HEK293 (cell line): ENCODE measurements at regions not wholly inside any gene's neighbourhood (a gene's known extent, or its start where the extent isn't known, plus 50 kb on each side); places are given as distances from the start of the nearest gene placed in this dataset.

Experiments
- CTCF ChIA-PET: fragments of 350-600 bp; formaldehyde crosslinking; extraction: SDS; loops from one replicate; lab custom pipeline; 2021; ENCODE audit warnings: antibody characterized with exemption; lab: Yijun Ruan, JAX
- POLR2A ChIA-PET: fragments of 300-600 bp; formaldehyde crosslinking; extraction: SDS; loops from one replicate; lab custom pipeline; 2020; ENCODE audit warnings: antibody characterized with exemption, inconsistent platforms; lab: Yijun Ruan, JAX
- H3K27ac ChIP-seq: fragments of 200-500 bp; sonication (Bioruptor generic); 2 replicates; pipeline ENCODE4 v1.5.1; 2014; ENCODE audit warnings: low read depth, low read length, control low read depth, inconsistent platforms; ENCODE audit errors: extremely low read depth
- H3K36me3 ChIP-seq, 2 experiments: fragments of 200-500 bp in 1 of 2; sonication (Bioruptor generic) in 1 of 2; 1 replicate in 1 of 2; 2 replicates in 1 of 2; pipeline ENCODE4 v1.5.1; 2014 to 2017; ENCODE audit warnings: inconsistent platforms in 2 of 2, low read length in 2 of 2; ENCODE audit not compliant: control insufficient read depth in 2 of 2, insufficient read depth in 1 of 2
- H3K4me1 ChIP-seq: fragments of 200-500 bp; sonication (Bioruptor generic); 2 replicates; pipeline ENCODE4 v1.5.1; 2014; ENCODE audit warnings: mild to moderate bottlenecking, low read length, inconsistent platforms; ENCODE audit not compliant: control insufficient read depth, insufficient read depth
- H3K4me3 ChIP-seq: 2 replicates; pipeline ENCODE4 v1.5.1; 2011; ENCODE audit warnings: low read depth, mild to moderate bottlenecking, control low read depth, low read length, moderate library complexity
- H3K9me3 ChIP-seq: fragments of 200-500 bp; sonication (Bioruptor generic); 2 replicates; pipeline ENCODE4 v1.5.1; 2014; ENCODE audit warnings: low read depth, low read length, inconsistent platforms; ENCODE audit not compliant: control insufficient read depth, insufficient read depth
- BCL11B ChIP-seq: fragments of 450-650 bp; formaldehyde crosslinking; IDR thresholded peaks from 2 replicates; pipeline ENCODE4 v1.5.1; 2016; ENCODE audit warnings: low read depth, missing biosample characterization, missing genetic modification characterization
- GLIS2 ChIP-seq: fragments of 450-650 bp; formaldehyde crosslinking; IDR thresholded peaks from 2 replicates; pipeline ENCODE4 v1.5.1; 2016; ENCODE audit warnings: missing biosample characterization, missing genetic modification characterization
- HOXA7 ChIP-seq: sonication (generic); formaldehyde crosslinking; IDR thresholded peaks from 2 replicates; pipeline ENCODE4 v1.8.1; 2022; ENCODE audit warnings: missing genetic modification reagents, borderline replicate concordance
- HOXD13 ChIP-seq: sonication (generic); formaldehyde crosslinking; IDR thresholded peaks from 2 replicates; pipeline ENCODE4 v1.8.0; 2022; ENCODE audit warnings: missing genetic modification reagents, borderline replicate concordance
- PRDM4 ChIP-seq: fragments of 450-650 bp; formaldehyde crosslinking; IDR thresholded peaks from 2 replicates; pipeline ENCODE4 v1.5.1; 2017; ENCODE audit warnings: missing biosample characterization, missing genetic modification characterization
- WT1 ChIP-seq: fragments of 450-650 bp; formaldehyde crosslinking; IDR thresholded peaks from 2 replicates; pipeline ENCODE4 v1.5.1; 2016; ENCODE audit warnings: missing biosample characterization, missing genetic modification characterization
- YY1 ChIP-seq: fragments of 450-650 bp; formaldehyde crosslinking; IDR thresholded peaks from 2 replicates; pipeline ENCODE4 v1.5.1; 2018; ENCODE audit warnings: missing biosample characterization, missing genetic modification characterization
- ZBTB17 ChIP-seq: fragments of 450-650 bp; formaldehyde crosslinking; IDR thresholded peaks from 2 replicates; pipeline ENCODE4 v1.5.1; 2016; ENCODE audit warnings: missing biosample characterization, missing genetic modification characterization
- ZIC2 ChIP-seq: fragments of 450-650 bp; formaldehyde crosslinking; IDR thresholded peaks from 2 replicates; pipeline ENCODE4 v1.5.1; 2016; ENCODE audit warnings: missing biosample characterization, missing genetic modification characterization
- ZNF132 ChIP-seq: fragments of 450-650 bp; formaldehyde crosslinking; IDR thresholded peaks from 2 replicates; pipeline ENCODE4 v1.5.1; 2017; ENCODE audit warnings: missing biosample characterization, missing genetic modification characterization, borderline replicate concordance
- ZNF133 ChIP-seq: fragments of 450-650 bp; formaldehyde crosslinking; IDR thresholded peaks from 2 replicates; pipeline ENCODE4 v1.5.1; 2016; ENCODE audit warnings: missing biosample characterization, missing genetic modification characterization
- ZNF223 ChIP-seq: fragments of 450-650 bp; formaldehyde crosslinking; IDR thresholded peaks from 2 replicates; pipeline ENCODE4 v1.5.1; 2016; ENCODE audit warnings: missing biosample characterization, missing genetic modification characterization
- ZNF248 ChIP-seq: fragments of 450-650 bp; formaldehyde crosslinking; IDR thresholded peaks from 2 replicates; pipeline ENCODE4 v1.5.1; 2017; ENCODE audit warnings: missing biosample characterization, missing genetic modification characterization
- ZNF324 ChIP-seq: fragments of 450-650 bp; formaldehyde crosslinking; IDR thresholded peaks from 2 replicates; pipeline ENCODE4 v1.5.1; 2016; ENCODE audit warnings: missing biosample characterization, missing genetic modification characterization
- ZNF416 ChIP-seq: fragments of 450-650 bp; formaldehyde crosslinking; IDR thresholded peaks from 2 replicates; pipeline ENCODE4 v1.5.1; 2016; ENCODE audit warnings: missing biosample characterization, missing genetic modification characterization
- ZNF639 ChIP-seq: fragments of 450-650 bp; formaldehyde crosslinking; IDR thresholded peaks from 2 replicates; pipeline ENCODE4 v1.5.1; 2016; ENCODE audit warnings: missing biosample characterization, missing genetic modification characterization
- ZNF664 ChIP-seq: fragments of 450-650 bp; formaldehyde crosslinking; IDR thresholded peaks from 2 replicates; pipeline ENCODE4 v1.5.1; 2016; ENCODE audit warnings: missing biosample characterization, missing genetic modification characterization
- ZNF785 ChIP-seq: fragments of 450-650 bp; formaldehyde crosslinking; IDR thresholded peaks from 2 replicates; pipeline ENCODE4 v1.5.1; 2016; ENCODE audit warnings: missing biosample characterization, missing genetic modification characterization
- TF ChIP-seq, protein P1 (sequence below): fragments of 450-650 bp; formaldehyde crosslinking; IDR thresholded peaks from 2 replicates; pipeline ENCODE4 v1.5.1; 2017; ENCODE audit warnings: missing biosample characterization, missing genetic modification characterization
- TF ChIP-seq, protein P2 (sequence below): fragments of 450-650 bp; formaldehyde crosslinking; IDR thresholded peaks from 2 replicates; pipeline ENCODE4 v1.5.1; 2017; ENCODE audit warnings: missing biosample characterization, missing genetic modification characterization
- TF ChIP-seq, protein P3 (sequence below): fragments of 450-650 bp; formaldehyde crosslinking; IDR thresholded peaks from 2 replicates; pipeline ENCODE4 v1.5.1; 2016; ENCODE audit warnings: missing biosample characterization, missing genetic modification characterization
- TF ChIP-seq, protein P4 (sequence below): fragments of 450-650 bp; formaldehyde crosslinking; IDR thresholded peaks from 2 replicates; pipeline ENCODE4 v1.5.1; 2016; ENCODE audit warnings: missing biosample characterization, missing genetic modification characterization

DNA sequence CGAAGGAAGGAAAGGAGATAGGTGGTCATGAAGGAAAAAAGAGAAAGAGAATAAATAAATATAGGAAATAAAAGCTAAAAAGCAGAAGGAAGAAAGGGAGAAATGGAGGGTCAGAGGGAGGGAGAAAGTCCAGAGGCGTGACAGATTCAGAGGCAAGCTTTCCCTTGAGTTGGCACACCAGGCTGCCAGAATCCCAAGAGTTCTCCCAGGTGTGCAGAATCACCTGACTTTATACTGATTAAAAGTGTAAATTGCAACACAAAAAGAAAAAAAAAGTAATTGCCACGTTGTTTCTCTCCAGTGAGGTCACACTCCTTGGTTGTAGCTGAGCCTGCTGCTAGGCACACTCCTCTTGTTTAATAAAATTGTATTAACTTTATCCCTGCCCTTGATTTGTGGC is 669.9 kb upstream of the PKN2 start:
- no peaks in the 10 kb centered on the region for H3K4me1 ChIP-seq
- CTCF ChIA-PET, result no interaction called here
- TF ChIP-seq BCL11B (tag by site-specific recombination), result no peak
- TF ChIP-seq, protein P1, sequence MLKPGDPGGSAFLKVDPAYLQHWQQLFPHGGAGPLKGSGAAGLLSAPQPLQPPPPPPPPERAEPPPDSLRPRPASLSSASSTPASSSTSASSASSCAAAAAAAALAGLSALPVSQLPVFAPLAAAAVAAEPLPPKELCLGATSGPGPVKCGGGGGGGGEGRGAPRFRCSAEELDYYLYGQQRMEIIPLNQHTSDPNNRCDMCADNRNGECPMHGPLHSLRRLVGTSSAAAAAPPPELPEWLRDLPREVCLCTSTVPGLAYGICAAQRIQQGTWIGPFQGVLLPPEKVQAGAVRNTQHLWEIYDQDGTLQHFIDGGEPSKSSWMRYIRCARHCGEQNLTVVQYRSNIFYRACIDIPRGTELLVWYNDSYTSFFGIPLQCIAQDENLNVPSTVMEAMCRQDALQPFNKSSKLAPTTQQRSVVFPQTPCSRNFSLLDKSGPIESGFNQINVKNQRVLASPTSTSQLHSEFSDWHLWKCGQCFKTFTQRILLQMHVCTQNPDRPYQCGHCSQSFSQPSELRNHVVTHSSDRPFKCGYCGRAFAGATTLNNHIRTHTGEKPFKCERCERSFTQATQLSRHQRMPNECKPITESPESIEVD, result no peak
- TF ChIP-seq PRDM4, result no peak
- no peak for TF ChIP-seq ZNF248 (tag by site-specific recombination)
- no peak for TF ChIP-seq ZNF416 (tag by site-specific recombination)
- no peak for TF ChIP-seq WT1 (tag by site-specific recombination)
- TF ChIP-seq, protein P2, sequence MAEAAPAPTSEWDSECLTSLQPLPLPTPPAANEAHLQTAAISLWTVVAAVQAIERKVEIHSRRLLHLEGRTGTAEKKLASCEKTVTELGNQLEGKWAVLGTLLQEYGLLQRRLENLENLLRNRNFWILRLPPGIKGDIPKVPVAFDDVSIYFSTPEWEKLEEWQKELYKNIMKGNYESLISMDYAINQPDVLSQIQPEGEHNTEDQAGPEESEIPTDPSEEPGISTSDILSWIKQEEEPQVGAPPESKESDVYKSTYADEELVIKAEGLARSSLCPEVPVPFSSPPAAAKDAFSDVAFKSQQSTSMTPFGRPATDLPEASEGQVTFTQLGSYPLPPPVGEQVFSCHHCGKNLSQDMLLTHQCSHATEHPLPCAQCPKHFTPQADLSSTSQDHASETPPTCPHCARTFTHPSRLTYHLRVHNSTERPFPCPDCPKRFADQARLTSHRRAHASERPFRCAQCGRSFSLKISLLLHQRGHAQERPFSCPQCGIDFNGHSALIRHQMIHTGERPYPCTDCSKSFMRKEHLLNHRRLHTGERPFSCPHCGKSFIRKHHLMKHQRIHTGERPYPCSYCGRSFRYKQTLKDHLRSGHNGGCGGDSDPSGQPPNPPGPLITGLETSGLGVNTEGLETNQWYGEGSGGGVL (tag by site-specific recombination), result no peak
- H3K36me3 ChIP-seq, result no peaks in the 10 kb centered on the region
- no peak overlapping the region for H3K4me3 ChIP-seq
- no peaks in the 10 kb centered on the region for H3K9me3 ChIP-seq
- POLR2A ChIA-PET, result no interaction called here
- no peak overlapping the region for H3K27ac ChIP-seq

- ChIA-PET POLR2A (no interaction called here), CTCF (no interaction called here)
- Histone ChIP-seq H3K4me3 (no peak overlapping the region), H3K9me3 (no peaks in the 10 kb centered on the region), H3K27ac (no peak overlapping the region), H3K4me1 (no peaks in the 10 kb centered on the region), H3K36me3 (no peaks in the 10 kb centered on the region)
- TF ChIP-seq ZNF133 (tag by site-specific recombination), result no peak
- no peak for TF ChIP-seq ZBTB17
- no peak for TF ChIP-seq GLIS2
- no peak for TF ChIP-seq HOXA7
- no peak for TF ChIP-seq HOXD13 (CRISPR knock-in tag)
- TF ChIP-seq, protein P3, sequence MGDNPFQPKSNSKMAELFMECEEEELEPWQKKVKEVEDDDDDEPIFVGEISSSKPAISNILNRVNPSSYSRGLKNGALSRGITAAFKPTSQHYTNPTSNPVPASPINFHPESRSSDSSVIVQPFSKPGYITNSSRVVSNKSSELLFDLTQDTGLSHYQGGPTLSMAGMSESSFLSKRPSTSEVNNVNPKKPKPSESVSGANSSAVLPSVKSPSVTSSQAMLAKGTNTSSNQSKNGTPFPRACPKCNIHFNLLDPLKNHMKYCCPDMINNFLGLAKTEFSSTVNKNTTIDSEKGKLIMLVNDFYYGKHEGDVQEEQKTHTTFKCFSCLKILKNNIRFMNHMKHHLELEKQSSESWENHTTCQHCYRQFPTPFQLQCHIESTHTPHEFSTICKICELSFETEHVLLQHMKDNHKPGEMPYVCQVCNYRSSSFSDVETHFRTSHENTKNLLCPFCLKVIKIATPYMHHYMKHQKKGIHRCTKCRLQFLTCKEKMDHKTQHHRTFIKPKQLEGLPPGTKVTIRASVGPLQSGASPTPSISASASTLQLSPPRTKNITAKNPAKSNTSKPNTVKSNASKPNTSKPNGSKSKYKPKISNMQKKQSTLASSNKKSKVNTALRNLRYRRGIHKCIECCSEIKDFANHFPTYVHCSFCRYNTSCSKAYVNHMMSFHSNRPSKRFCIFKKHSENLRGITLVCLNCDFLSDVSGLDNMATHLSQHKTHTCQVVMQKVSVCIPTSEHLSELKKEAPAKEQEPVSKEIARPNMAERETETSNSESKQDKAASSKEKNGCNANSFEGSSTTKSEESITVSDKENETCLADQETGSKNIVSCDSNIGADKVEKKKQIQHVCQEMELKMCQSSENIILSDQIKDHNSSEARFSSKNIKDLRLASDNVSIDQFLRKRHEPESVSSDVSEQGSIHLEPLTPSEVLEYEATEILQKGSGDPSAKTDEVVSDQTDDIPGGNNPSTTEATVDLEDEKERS (tag by site-specific recombination), result no peak
- TF ChIP-seq YY1 (tag by site-specific recombination), result no peak
- TF ChIP-seq ZNF639 (tag by site-specific recombination), result no peak
- TF ChIP-seq, protein P1, result no peak
- no peak for TF ChIP-seq ZNF664 (tag by site-specific recombination)
- no peak for TF ChIP-seq ZNF132 (tag by site-specific recombination)
- no peak for TF ChIP-seq ZIC2 (tag by site-specific recombination)
- TF ChIP-seq ZNF785 (tag by site-specific recombination), result no peak
- no peak for TF ChIP-seq ZNF324 (tag by site-specific recombination)
- TF ChIP-seq, protein P4, sequence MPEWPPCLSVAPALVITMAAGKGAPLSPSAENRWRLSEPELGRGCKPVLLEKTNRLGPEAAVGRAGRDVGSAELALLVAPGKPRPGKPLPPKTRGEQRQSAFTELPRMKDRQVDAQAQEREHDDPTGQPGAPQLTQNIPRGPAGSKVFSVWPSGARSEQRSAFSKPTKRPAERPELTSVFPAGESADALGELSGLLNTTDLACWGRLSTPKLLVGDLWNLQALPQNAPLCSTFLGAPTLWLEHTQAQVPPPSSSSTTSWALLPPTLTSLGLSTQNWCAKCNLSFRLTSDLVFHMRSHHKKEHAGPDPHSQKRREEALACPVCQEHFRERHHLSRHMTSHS (tag by site-specific recombination), result no peak
- TF ChIP-seq ZNF223 (tag by site-specific recombination), result no peak
Measured at GRCh38 chr1:88016947-88017346, 667.1 kb upstream of the PKN2 start.
